Activated CD8-positive, alpha-beta memory T cell treated with anti-CD3 and anti-CD28 coated beads, Interleukin-2, amount 50 U/mL, for 1 hour (primary cell): ENCODE measurements at regions not wholly inside any gene's neighbourhood (a gene's known extent, or its start where the extent isn't known, plus 50 kb on each side); places are given as distances from the start of the nearest gene placed in this dataset.

Source experiments
- DNase-seq: peaks from one replicate; pipeline ENCODE4 v3.0.0-alpha.2; 2020; ENCODE audit errors: extremely low read depth

DNA sequence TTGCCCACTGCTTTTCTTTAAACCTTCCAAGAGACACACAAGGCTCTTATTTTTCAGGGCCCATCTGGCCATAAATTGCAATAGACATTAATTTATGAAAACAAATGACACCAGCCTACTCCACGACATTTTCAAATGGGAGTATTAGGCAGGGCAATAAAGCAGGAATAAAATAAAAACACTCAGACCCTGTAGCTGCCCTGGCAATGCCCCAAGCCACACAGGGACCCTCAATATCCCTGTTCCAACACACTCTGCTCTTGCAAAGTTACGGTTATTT, 550.8 kb upstream of the TNP1 start:
- DNase-seq: no peak

DNA sequence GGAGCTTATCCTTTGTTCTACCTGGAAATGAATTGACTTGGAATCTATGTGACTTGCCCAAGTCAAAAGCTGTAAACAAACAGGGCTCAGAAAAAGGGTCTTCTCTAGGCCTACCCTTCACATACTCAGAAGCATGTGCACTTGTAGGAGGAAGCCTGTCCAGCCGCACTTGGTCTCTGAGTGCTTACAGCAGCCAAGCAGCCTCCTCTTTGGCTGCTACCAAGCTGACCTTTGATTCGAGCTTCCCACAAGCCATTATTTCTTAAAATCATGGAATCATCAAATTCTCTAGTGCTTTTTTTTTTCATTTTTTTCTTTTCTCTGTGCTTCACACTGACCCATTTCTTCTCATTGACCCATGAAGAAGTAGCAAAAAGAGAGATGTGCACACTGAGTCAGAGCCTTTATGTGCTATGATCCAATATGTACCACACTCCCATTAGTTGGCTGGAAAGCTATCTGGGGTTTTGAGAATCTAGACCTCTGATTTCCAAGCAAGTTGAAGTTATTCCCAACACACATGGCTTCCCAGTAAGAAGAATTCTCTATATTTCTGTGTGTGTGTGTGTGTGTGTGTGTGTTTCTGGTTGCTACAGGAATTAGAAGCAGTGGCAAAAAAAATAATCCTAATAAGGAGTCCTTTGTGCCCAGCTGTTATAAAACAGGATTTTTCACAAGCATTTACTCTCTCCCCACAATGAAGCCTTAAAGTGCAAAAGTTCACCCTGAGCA, 550.3 kb upstream of the TNP1 start:
- DNase-seq: no peak

DNA sequence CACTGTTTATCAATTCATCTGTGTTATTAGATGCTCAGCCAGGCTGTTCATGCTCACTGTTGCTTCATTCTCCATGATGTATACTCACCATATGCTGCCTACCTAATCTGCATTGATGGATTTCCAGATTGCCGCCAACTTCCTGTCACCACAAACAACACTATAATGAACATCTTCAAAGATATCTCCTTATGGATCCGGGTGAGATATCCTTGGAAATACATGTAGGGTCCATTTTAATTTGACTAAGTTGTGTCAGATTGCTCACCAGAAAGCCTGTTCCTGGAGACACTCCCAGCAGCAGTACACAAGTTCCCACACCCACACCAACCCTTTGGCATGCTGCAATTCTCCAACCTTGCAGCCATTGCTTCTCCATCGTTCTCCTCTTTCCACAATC, 547.5 kb upstream of the TNP1 start:
- no peak for DNase-seq

DNA sequence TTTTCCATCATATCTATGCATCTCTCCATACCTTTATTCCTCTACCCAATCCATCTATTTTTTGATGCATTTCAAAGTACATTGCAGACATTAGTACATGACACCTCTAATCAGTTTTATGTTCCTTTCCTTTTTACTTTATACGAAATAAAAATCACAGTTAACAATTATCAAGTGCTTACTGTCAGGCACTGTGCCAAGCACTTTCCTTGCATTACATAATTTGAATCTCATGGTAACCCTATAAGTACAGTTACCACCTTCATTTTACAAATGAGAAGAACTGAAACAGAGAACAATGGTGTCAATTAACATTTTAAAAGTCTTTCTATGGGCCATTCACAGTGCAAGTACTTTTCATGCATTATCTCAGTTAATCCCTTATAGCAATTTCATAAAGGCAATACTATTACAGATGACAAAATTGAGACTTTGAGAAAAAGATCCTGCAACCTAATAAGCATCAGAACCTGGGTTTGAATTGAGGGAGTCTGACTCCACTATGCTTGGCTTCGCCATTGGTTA, 544.4 kb upstream of the TNP1 start:
- no peak for DNase-seq

DNA sequence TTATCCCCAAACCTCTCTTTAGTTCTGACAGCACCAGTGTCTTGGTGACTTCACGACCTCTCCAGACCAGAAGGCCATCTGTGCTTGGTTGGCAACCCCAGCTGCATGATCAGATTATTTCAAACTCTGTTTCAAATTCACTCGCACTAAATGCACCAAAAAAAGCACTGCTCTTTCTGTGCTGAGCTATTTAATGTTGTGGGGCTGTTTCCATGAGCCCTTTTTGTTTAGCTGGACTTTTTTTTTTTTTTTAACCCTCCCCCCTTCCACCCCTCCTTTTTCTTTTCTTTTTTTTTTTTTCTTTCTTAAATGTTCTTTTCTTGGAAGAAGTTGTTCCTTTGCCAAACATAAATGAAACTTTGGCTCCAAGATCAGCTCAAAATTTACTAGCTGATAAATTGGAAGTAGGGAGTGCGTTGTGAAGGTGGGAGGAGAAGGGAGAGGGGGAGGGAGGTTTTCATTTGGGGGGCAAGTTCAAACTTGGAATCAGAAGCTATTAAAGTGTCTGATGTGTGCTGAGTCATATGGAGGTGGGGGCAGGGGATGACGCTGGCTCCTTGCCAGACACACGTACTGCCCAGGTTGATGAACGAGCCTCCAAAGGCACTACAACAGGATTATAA, 543.0 kb upstream of the TNP1 start:
- DNase-seq: no peak

DNA sequence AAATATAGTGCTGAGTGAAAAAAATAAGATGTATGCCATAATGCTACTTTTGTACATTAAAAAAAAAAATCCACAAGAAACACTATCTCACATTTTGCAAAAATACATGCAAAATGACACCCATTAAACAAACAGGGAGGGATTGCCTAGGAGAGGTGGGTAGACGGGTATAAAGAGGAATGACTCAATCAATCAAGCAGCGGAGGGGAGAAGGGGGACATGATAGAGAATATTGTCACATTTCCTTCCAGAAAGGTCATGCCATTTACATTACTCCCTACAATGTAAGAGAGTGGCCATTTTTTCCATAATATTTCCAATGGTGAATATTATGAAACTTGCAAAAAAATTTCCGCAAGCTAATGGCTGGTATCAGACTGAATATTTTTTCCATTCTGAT, 542.3 kb upstream of the TNP1 start:
- DNase-seq: no peak

DNA sequence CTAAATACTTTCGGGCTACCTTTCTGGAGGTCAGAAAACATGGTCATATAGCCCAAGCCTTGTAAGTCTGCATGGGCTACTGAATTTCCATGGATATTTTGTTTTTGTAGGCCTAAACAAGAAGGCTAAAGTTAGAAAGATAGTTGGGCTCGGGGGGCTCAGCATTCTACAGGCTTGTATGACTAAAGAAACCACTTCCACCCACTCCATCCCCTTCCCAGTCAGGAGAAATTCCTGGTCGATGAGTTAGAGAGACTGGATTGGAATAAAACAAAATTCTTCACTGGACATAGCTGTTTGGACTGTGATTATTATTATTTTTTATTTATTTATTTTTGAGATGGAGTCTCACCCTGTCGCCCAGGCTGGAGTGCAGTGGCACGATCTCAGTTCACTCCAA, 539.4 kb upstream of the TNP1 start:
- no peak for DNase-seq

DNA sequence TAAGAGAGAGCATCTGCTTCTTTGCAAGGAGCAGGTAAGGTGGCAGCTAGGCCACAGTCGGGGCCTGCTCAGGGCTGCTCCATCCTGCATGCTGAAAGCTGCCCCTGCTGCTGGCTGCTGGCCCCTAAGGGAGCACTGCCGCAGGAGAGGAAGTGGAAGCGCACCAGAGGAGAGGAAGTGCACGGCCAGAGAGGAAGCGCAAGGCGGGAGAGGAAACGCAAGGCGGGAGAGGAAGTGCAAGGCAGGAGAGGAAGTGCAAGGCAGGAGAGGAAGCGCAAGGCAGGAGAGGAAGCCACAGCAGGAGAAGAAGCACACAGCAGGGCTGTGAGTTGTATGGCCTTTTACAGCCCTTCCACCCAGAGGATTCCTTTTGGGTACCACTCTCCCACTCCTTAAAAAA, 539.0 kb upstream of the TNP1 start:
- no peak for DNase-seq

DNA sequence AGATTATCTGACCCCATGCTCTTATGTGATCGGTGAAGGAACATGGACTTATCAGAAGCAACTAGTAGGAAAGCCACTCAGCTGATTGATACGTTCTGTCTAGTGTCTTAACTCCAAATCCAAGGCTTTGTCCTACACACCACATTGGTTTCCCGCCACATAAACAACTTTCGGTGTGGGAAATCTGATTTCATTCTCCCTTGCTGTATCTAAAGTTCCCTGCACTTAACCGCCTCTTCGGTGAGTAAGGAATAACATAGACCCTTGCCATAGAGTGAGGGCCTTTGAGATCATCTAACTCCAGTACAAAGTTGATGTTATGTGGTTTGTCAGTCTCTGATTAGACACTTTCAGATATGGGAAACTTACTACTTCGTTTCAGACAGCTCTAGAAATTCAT, 538.2 kb upstream of the TNP1 start:
- DNase-seq: no peak

DNA sequence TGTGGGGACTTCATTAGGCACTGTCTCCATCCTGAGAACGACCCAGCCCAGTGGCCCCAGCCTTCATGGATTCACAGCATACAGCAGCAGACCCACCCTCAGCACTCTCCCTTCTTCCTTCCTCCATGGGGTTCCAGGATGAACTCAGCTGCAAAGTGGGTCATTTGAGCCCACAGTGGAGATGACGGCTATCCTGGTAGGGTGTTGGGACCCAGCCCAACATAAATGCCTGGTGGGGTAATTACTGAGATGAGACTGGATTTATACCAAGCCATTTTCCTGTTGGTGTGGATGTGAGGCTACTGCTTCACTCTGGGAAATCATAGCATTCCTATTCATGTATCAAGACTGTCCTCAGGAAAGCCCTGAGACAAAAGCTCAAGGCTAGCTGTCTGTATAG, 536.7 kb upstream of the TNP1 start:
- no peak for DNase-seq

DNA sequence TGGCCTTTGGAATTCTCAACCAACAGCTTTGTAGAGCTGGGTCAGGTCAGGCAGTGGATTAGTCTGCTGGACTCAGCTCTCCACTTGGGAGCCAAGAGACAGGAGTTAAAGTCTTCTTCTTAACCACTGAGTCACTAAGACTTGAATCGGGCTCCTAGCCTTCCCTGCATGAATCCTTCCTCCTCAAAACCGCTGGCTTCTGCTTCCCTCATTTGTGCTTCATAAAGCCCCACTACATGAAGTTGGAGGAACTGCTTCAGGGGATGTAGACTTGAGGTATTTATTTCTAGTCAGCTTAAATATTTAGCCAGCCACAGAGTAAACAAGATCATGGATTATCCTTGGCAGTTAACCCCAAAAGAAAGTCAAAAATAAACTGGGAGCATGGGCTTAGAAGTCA, 536.3 kb upstream of the TNP1 start:
- no peak for DNase-seq

DNA sequence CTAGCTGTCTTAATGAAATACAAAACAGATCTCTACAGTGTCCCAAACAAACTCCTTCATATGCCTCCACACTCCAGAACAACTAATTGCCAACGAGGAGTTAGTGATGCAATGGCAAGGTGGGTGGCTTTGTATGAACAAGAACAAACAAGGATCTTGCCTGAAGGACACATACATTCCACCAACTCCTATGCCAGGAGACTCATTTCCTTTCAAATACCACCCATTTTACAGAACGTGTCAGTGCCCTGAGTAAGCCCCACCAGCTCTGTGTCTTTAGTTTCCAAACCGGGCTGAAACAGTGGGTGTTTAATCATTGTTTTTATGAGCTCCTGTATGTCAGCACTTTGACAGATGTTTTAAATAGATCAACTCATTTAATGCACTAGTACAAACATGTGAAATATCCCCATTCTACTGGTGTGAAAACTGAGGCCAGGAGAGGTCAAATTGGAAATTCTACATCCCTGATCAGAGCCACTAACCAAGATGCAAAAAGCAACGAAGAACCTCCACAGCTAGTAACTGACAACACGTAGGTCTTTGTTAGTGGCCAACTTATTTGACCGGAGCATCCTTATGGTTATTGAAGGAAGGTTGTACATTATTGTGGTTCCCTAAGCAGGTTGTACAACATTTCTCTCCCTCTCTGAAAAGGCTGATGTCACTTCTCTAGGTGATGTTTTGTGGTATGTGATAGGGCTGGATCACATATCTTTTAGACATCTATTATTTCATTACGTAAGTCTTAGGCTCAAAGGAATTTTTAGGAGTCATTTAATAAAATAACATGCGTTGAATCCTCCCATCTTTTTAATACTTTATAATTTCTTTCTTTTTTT, 534.9 kb upstream of the TNP1 start:
- no peak for DNase-seq

DNA sequence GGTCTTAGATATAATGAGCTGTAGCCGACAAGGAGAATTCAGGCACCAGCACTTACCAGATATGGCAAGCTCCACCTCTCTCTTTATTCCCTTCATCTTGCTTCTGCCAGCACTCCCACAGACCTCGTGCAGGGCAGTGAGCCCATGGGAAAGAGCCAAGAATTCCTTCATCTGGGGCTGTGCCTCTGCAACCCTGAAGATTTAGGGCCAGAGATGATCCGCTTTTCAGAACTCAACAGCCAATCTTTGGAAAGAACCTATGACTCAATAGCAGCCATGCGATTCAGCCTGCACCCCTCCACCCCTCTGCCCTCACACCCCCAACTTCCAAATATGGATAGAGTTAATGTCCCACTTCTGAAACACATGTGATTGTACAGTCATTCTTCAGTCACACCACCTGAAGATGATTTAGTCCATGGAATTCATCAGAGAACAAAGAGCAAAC, 533.7 kb upstream of the TNP1 start:
- DNase-seq: no peak

DNA sequence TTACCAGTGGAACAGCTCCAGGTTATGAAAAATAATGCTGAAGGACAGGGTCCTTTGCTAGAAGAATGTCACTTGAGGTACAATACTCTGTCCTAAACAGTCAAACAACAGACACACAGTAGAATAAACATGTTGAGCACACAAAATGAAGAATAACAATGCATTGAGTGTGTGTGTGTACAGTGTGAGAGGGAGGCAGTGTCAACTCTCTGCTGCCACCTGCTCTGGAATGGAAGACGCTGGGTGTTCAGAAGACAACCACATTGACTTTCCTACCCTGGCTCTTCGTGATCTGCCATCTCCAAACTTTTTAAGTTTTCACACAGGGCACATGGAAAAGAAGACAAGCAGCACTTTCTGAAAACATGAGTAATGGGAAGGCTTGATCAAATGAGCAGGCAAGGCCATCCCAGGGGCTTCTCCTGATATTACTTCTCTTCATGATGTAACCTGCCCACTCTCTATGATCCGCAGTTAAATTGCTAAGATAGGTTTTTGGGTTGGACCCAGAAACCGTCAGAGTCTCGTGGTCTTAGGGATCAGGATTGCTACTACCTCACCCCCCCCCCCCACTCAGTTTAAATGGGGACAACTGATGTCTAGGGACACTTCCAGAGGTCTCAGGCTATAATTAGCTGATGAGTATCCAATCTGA, 533.2 kb upstream of the TNP1 start:
- DNase-seq: no peak

DNA sequence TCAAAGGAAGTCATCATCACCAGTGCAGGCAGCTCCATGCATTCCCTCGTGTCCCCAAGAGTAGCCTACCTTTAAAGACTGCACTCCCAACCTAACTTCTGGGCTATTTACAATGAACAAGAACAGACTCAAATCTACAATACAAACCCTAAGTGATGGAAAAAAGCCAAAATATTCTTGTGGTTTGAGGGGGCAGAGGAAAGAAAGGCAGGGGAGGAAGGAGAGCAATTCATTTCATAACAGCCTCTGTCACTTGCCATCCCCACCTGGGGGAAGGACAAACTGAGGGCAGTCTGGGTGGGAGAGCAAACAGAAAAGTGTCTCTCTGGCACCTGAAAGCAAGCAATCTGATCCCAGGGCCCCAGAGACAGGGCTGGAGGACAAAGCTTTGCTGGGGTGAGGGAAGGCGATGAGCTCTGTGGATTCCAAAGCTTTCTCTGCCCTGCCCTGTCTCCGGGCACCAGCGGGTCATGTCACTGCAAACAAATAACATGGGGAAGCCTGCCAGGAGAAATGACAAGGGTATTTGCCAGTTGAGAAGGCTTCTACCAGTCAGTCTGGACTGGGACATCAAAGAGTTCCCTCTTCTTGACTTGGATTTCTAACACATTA, 528.0 kb upstream of the TNP1 start:
- no peak for DNase-seq

DNA sequence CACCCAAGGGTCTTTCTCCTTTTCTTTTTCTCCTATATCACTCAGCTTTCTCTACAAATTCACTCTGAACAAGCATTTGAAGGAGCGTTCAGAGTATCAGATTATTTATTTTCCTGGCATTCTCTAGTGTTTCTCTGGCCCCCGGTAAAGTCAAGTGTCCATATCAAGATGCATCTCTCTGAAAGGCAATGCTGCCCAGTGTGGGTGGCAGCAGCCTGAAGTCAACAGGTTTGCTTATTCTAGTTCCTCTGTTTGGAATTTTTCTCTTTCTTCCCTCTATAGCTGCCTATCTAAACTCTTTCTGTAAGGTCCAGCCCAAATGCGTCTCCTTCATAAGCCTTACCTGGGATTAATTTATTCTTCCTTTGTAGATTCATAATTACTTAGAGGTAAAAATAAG, 526.2 kb upstream of the TNP1 start:
- no peak for DNase-seq

DNA sequence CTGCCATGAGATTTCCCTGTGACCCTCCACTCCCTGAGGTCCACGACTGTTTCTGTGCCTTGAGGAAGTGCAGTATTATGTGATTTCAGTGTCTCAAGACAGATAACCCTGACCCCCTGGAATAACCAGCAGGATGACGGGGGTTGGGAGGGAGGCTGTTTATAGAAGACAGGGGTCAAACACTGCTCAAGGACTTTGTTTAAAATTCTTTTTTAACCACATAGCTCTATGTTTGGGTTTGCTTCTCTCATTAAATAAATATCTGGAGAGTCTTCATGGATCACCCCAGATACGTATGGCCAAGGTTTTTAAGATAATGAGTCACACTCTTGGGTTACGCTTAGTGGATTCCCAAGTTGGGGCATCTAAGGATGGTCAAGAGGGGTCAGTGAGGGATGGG, 523.8 kb upstream of the TNP1 start:
- DNase-seq: no peak

DNA sequence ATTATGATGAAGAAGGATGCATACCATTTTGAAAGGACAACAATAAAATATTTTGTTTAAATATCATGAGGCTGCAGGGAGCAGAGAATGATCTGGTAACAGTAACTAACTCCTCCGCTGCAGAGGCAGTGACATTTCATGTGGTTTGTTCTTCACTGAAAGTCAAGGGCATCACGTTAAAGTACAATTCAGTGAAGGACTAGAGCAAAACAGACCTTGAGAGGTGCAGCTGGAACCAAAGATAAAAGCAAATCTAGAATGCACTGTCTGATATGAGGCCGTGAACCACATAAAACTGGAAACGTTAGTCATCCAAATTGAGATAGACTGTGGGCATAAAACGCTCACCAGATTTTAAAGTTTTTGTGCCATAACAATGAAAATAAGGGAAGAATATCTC, 522.9 kb upstream of the TNP1 start:
- no peak for DNase-seq

DNA sequence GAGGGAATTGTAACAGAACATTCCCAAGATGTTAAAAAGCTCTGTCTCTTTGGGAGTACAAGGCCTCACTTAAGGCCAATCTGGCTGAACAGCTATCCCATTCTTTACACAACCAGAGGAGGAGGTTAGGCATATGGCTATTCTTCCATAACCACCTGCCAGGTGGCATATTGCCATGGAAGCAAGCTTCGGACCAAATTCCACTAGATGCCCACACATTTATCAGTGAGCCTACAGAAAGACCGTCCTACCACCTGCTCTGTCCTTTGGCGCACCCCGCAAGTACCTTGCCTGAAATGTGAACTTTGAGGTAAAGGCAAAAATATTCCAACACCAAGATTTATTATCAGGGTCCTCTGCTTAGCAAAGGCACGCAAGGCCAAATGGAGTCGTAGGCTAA, 519.9 kb upstream of the TNP1 start:
- DNase-seq: no peak

DNA sequence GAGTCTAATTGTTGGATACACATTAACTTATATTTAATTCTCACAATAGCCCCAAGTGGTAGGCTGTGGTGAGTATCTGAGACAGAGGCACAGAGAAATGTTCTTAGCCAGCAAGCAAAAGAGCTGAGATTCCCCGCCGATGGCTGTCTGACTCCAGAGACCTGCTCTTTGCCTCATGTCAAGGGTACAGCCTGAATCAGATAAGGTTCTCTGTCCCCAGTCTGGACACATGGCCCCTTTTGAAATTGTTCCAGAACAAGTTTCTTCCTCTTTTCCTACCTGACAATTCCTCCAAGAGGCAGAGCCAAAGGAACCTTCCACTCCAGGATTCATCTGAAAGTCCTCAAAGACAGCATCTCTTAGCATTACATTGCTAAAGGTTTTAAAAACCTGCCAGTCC, 512.9 kb upstream of the TNP1 start:
- no peak for DNase-seq

DNA sequence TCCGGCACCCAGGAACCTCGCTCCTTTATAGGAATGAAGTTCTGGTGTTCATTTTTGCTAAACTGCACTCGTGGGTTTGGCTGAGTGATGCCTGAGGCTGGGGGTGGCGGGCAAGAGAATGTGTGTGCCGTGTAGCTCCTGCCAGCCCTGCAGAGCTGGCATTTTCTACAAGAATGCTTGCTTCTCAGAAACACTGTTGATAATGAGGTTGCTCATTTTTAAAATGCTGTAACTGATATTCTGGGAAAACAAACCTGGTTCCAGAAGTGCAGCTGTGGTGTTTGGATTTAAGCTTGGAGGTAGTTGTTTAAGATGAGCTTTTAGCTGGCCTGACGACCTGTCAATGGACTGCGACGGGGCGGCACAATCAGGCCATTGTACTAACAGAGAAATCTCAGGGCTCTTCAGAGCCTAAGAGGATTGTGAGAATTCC, 511.9 kb upstream of the TNP1 start:
- DNase-seq: no peak

DNA sequence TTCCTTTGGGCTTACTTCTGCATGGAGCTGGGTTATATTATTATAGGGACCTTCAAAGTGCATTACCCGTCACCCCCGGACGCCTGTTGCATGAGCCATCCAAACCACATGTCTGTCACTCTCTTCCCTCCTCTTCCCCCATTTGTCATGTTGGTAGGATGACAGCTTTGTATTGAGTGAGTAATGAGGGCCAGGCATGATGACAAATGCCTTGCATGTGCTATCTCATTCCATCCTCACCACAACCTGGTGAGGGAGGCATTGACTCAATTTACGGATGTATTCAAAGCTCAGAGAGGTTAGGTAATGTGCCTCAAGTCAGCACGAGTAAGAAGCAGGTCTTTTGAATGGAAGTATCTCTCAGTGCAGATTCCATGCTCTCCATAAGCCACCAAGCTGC, 510.5 kb upstream of the TNP1 start:
- no peak for DNase-seq
